ENCODE measurements at regions not wholly inside any gene's neighbourhood (a gene's known extent, or its start where the extent isn't known, plus 50 kb on each side); places are given as distances from the start of the nearest gene placed in this dataset.

GRCh38 chr13:55432814-55433213 is 1707.9 kb upstream of the PRR20A start:
- POLR2A ChIA-PET (ENCODE audit: partially characterized antibody) = no interaction called here
- H3K9me3 Mint-ChIP-seq = peaks cover 0 to 13% (median 9%) of the 10 kb centered on the region in 8 donors
- no peak overlapping the region for H3K27ac ChIP-seq (ENCODE audit: low read depth, low read length)

GRCh38 chr13:55437162-55437561 is 1703.6 kb upstream of the PRR20A start:
- Histone ChIP-seq H3K9me3 (ENCODE audit: control insufficient read depth in 1 of 2, low read length in 2 of 2) (no peaks in the 10 kb centered on the region), H3K36me3 (ENCODE audit: insufficient read depth, low read length) (no peaks in the 10 kb centered on the region), H3K4me1 (ENCODE audit: insufficient read depth, low read length) (no peaks in the 10 kb centered on the region), H3K27me3 (ENCODE audit: insufficient read depth, low read length) (no peaks in the 10 kb centered on the region), H3K4me3 (ENCODE audit: low read length in 2 of 2) (no peak overlapping the region), H3K27ac (ENCODE audit: low read depth, low read length) (no peak overlapping the region)
- Mint-ChIP-seq H3K4me1 (no peaks in the 10 kb centered on the region), H3K27me3 (no peaks in the 10 kb centered on the region), H3K4me3 (no peak overlapping the region), H3K36me3 (no peaks in the 10 kb centered on the region), H3K9me3 (peaks cover 0 to 16% (median 8%) of the 10 kb centered on the region in 8 donors), H3K27ac (no peak overlapping the region)
- DNase-seq = no peak
- POLR2A ChIA-PET (ENCODE audit: partially characterized antibody) = no interaction called here
- CTCF ChIA-PET (ENCODE audit: partially characterized antibody) = no interaction called here
- intact Hi-C loops (cut with micrococcal nuclease) = no loop called here

More at GRCh38 chr13:55432814-55433213, 1707.9 kb upstream of the PRR20A start:
- Histone ChIP-seq H3K4me1 (ENCODE audit: insufficient read depth, low read length) (no peaks in the 10 kb centered on the region), H3K27me3 (ENCODE audit: insufficient read depth, low read length) (no peaks in the 10 kb centered on the region), H3K4me3 (ENCODE audit: low read length in 2 of 2) (no peak overlapping the region), H3K9me3 (ENCODE audit: control insufficient read depth in 1 of 2, low read length in 2 of 2) (no peaks in the 10 kb centered on the region), H3K36me3 (ENCODE audit: insufficient read depth, low read length) (no peaks in the 10 kb centered on the region)
- intact Hi-C loops (cut with micrococcal nuclease) = no loop called here
- CTCF ChIA-PET (ENCODE audit: partially characterized antibody) = no interaction called here
- H3K4me1 Mint-ChIP-seq = no peaks in the 10 kb centered on the region
- no peak overlapping the region for H3K4me3 Mint-ChIP-seq
- H3K27me3 Mint-ChIP-seq = no peaks in the 10 kb centered on the region
- no peak for DNase-seq
- no peaks in the 10 kb centered on the region for H3K36me3 Mint-ChIP-seq
- H3K27ac Mint-ChIP-seq = no peak overlapping the region

- no peaks in the 10 kb centered on the region for H3K36me3 ChIP-seq (ENCODE audit: insufficient read depth, low read length)
- no peak overlapping the region for H3K27ac ChIP-seq (ENCODE audit: low read depth, low read length)
- Mint-ChIP-seq H3K9me3 (peaks cover 0 to 16% (median 8%) of the 10 kb centered on the region in 8 donors), H3K27me3 (no peaks in the 10 kb centered on the region), H3K27ac (no peak overlapping the region), H3K4me3 (no peak overlapping the region), H3K36me3 (no peaks in the 10 kb centered on the region), H3K4me1 (no peaks in the 10 kb centered on the region)
- no peaks in the 10 kb centered on the region for H3K9me3 ChIP-seq (ENCODE audit: control insufficient read depth in 1 of 2, low read length in 2 of 2)
- CTCF ChIA-PET (ENCODE audit: partially characterized antibody) = no interaction called here
- no peaks in the 10 kb centered on the region for H3K4me1 ChIP-seq (ENCODE audit: insufficient read depth, low read length)
- POLR2A ChIA-PET (ENCODE audit: partially characterized antibody) = no interaction called here
- no peak overlapping the region for H3K4me3 ChIP-seq (ENCODE audit: low read length in 2 of 2)
- no peaks in the 10 kb centered on the region for H3K27me3 ChIP-seq (ENCODE audit: insufficient read depth, low read length)
- no peak for DNase-seq
- intact Hi-C loops (cut with micrococcal nuclease) = no loop called here
Measured at GRCh38 chr13:55439450-55439849, 1701.3 kb upstream of the PRR20A start.

- Mint-ChIP-seq H3K27me3 (no peaks in the 10 kb centered on the region), H3K36me3 (no peaks in the 10 kb centered on the region), H3K27ac (no peak overlapping the region), H3K4me3 (no peak overlapping the region), H3K4me1 (no peaks in the 10 kb centered on the region), H3K9me3 (peaks cover 0 to 19% (median 7%) of the 10 kb centered on the region in 8 donors)
- no peaks in the 10 kb centered on the region for H3K9me3 ChIP-seq (ENCODE audit: control insufficient read depth in 1 of 2, low read length in 2 of 2)
- no peak overlapping the region for H3K4me3 ChIP-seq (ENCODE audit: low read length in 2 of 2)
- no peaks in the 10 kb centered on the region for H3K27me3 ChIP-seq (ENCODE audit: insufficient read depth, low read length)
- no peaks in the 10 kb centered on the region for H3K4me1 ChIP-seq (ENCODE audit: insufficient read depth, low read length)
- intact Hi-C loops (cut with micrococcal nuclease) = no loop called here
- POLR2A ChIA-PET (ENCODE audit: partially characterized antibody) = no interaction called here
- no peak overlapping the region for H3K27ac ChIP-seq (ENCODE audit: low read depth, low read length)
- CTCF ChIA-PET (ENCODE audit: partially characterized antibody) = no interaction called here
- H3K36me3 ChIP-seq (ENCODE audit: insufficient read depth, low read length) = no peaks in the 10 kb centered on the region
- no peak for DNase-seq
Measured at GRCh38 chr13:55440465-55441085, 1700.1 kb upstream of the PRR20A start.

GRCh38 chr13:55464222-55464621 is 1676.5 kb upstream of the PRR20A start:
- Histone ChIP-seq H3K36me3 (ENCODE audit: insufficient read depth, low read length) (no peaks in the 10 kb centered on the region), H3K4me3 (ENCODE audit: low read length in 2 of 2) (no peak overlapping the region), H3K9me3 (ENCODE audit: control insufficient read depth in 1 of 2, low read length in 2 of 2) (peaks cover 4% of the 10 kb centered on the region in 2 donors), H3K27ac (ENCODE audit: low read depth, low read length) (no peak overlapping the region), H3K27me3 (ENCODE audit: insufficient read depth, low read length) (no peaks in the 10 kb centered on the region), H3K4me1 (ENCODE audit: insufficient read depth, low read length) (no peaks in the 10 kb centered on the region)
- no peak for DNase-seq
- intact Hi-C loops (cut with micrococcal nuclease) = no loop called here
- no peaks in the 10 kb centered on the region for H3K4me1 Mint-ChIP-seq
- H3K27ac Mint-ChIP-seq = no peak overlapping the region
- no peaks in the 10 kb centered on the region for H3K27me3 Mint-ChIP-seq
- ChIA-PET CTCF (ENCODE audit: partially characterized antibody) (no interaction called here), POLR2A (ENCODE audit: partially characterized antibody) (no interaction called here)
- H3K9me3 Mint-ChIP-seq = peaks cover 0 to 19% (median 4%) of the 10 kb centered on the region in 8 donors
- H3K36me3 Mint-ChIP-seq = no peaks in the 10 kb centered on the region
- no peak overlapping the region for H3K4me3 Mint-ChIP-seq

GRCh38 chr13:55467476-55467875 is 1673.2 kb upstream of the PRR20A start:
- H3K4me1 Mint-ChIP-seq = no peaks in the 10 kb centered on the region
- no peak for DNase-seq
- Histone ChIP-seq H3K27me3 (ENCODE audit: insufficient read depth, low read length) (no peaks in the 10 kb centered on the region), H3K4me1 (ENCODE audit: insufficient read depth, low read length) (no peaks in the 10 kb centered on the region), H3K36me3 (ENCODE audit: insufficient read depth, low read length) (no peaks in the 10 kb centered on the region), H3K4me3 (ENCODE audit: low read length in 2 of 2) (no peak overlapping the region), H3K9me3 (ENCODE audit: control insufficient read depth in 1 of 2, low read length in 2 of 2) (peaks cover 0 to 4% of the 10 kb centered on the region in 2 donors), H3K27ac (ENCODE audit: low read depth, low read length) (no peak overlapping the region)
- ChIA-PET POLR2A (ENCODE audit: partially characterized antibody) (no interaction called here), CTCF (ENCODE audit: partially characterized antibody) (no interaction called here)
- no peak overlapping the region for H3K27ac Mint-ChIP-seq
- no peak overlapping the region for H3K4me3 Mint-ChIP-seq
- H3K9me3 Mint-ChIP-seq = peaks cover 0 to 26% (median 5%) of the 10 kb centered on the region in 8 donors
- intact Hi-C loops (cut with micrococcal nuclease) = no loop called here
- H3K36me3 Mint-ChIP-seq = no peaks in the 10 kb centered on the region
- H3K27me3 Mint-ChIP-seq = no peaks in the 10 kb centered on the region

GRCh38 chr13:55483626-55484158 is 1657.0 kb upstream of the PRR20A start:
- ChIA-PET POLR2A (ENCODE audit: partially characterized antibody) (no interaction called here), CTCF (ENCODE audit: partially characterized antibody) (no interaction called here)
- H3K4me1 ChIP-seq (ENCODE audit: insufficient read depth, low read length) = no peaks in the 10 kb centered on the region
- Mint-ChIP-seq H3K9me3 (peaks cover 2 to 16% (median 7%) of the 10 kb centered on the region in 8 donors), H3K36me3 (no peaks in the 10 kb centered on the region), H3K4me3 (no peak overlapping the region), H3K27ac (no peak overlapping the region), H3K4me1 (no peaks in the 10 kb centered on the region), H3K27me3 (no peaks in the 10 kb centered on the region)
- intact Hi-C loops (cut with micrococcal nuclease) = no loop called here
- DNase-seq = no peak
- no peaks in the 10 kb centered on the region for H3K36me3 ChIP-seq (ENCODE audit: insufficient read depth, low read length)
- H3K9me3 ChIP-seq (ENCODE audit: control insufficient read depth in 1 of 2, low read length in 2 of 2) = no peaks in the 10 kb centered on the region
- H3K27me3 ChIP-seq (ENCODE audit: insufficient read depth, low read length) = no peaks in the 10 kb centered on the region
- no peak overlapping the region for H3K27ac ChIP-seq (ENCODE audit: low read depth, low read length)
- H3K4me3 ChIP-seq (ENCODE audit: low read length in 2 of 2) = no peak overlapping the region
